ENCODE measurements at regions not wholly inside any gene's neighbourhood (a gene's known extent, or its start where the extent isn't known, plus 50 kb on each side); places are given as distances from the start of the nearest gene placed in this dataset.

DNA sequence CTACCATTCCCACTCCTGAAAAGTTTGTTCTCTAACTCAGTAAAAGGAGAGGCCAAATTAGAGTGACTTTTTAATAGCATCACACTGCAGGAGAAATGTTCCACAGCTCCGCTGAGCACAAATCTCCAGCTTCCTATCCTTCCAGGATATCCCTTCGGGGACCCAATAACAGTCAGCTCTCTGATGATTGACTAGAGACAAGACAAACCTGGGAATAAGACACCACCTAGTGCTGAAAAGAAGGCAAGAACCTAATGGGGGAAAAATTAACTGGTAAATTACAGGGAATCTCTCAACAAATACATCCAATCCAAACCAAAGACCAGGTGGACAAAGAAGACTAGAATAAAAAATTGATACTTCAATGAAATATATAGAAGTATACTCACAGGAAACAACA lies 977.1 kb upstream of the SOX11 start:
- TF ChIP-seq, protein P1, sequence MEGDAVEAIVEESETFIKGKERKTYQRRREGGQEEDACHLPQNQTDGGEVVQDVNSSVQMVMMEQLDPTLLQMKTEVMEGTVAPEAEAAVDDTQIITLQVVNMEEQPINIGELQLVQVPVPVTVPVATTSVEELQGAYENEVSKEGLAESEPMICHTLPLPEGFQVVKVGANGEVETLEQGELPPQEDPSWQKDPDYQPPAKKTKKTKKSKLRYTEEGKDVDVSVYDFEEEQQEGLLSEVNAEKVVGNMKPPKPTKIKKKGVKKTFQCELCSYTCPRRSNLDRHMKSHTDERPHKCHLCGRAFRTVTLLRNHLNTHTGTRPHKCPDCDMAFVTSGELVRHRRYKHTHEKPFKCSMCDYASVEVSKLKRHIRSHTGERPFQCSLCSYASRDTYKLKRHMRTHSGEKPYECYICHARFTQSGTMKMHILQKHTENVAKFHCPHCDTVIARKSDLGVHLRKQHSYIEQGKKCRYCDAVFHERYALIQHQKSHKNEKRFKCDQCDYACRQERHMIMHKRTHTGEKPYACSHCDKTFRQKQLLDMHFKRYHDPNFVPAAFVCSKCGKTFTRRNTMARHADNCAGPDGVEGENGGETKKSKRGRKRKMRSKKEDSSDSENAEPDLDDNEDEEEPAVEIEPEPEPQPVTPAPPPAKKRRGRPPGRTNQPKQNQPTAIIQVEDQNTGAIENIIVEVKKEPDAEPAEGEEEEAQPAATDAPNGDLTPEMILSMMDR (IDR thresholded peaks at IDR 0.05) = no peak
- TF ChIP-seq POLR2AphosphoS5 (IDR thresholded peaks at IDR 0.05) (no peak), POLR2A (IDR thresholded peaks at IDR 0.05) (no peak)

Measured in breast epithelium (tissue), 3 donors.